Glutamatergic neuron (in vitro differentiated cells): ENCODE measurements at regions not wholly inside any gene's neighbourhood (a gene's known extent, or its start where the extent isn't known, plus 50 kb on each side); places are given as distances from the start of the nearest gene placed in this dataset.

Source experiments
- DNase-seq: peaks from one replicate; pipeline ENCODE4 v3.0.0; 2022
- H3K27ac Mint-ChIP-seq: one replicate; pipeline ENCODE4 v1.8.0; 2020; ENCODE audit warnings: mild to moderate bottlenecking, mixed read lengths, inconsistent platforms; ENCODE audit not compliant: unreplicated experiment
- H3K27me3 Mint-ChIP-seq: one replicate; pipeline ENCODE4 v1.8.0; 2020; ENCODE audit warnings: mild to moderate bottlenecking, moderate library complexity, mixed read lengths, inconsistent platforms; ENCODE audit not compliant: unreplicated experiment
- H3K36me3 Mint-ChIP-seq: one replicate; pipeline ENCODE4 v1.8.0; 2020; ENCODE audit warnings: mild to moderate bottlenecking, mixed read lengths, inconsistent platforms; ENCODE audit not compliant: unreplicated experiment
- H3K4me1 Mint-ChIP-seq: one replicate; pipeline ENCODE4 v1.8.0; 2020; ENCODE audit warnings: mild to moderate bottlenecking, low read depth, mixed read lengths, inconsistent platforms; ENCODE audit not compliant: unreplicated experiment
- H3K4me3 Mint-ChIP-seq: one replicate; pipeline ENCODE4 v1.8.0; 2020; ENCODE audit warnings: mild to moderate bottlenecking, mixed read lengths, inconsistent platforms; ENCODE audit not compliant: unreplicated experiment
- H3K9me3 Mint-ChIP-seq: one replicate; pipeline ENCODE4 v1.8.0; 2020; ENCODE audit warnings: mild to moderate bottlenecking, moderate library complexity, mixed read lengths, inconsistent platforms; ENCODE audit not compliant: unreplicated experiment
- TF ChIP-seq, protein P1 (sequence below): fragments of 200-600 bp; sonication (generic); IDR thresholded peaks from one replicate; pipeline ENCODE4 v1.5.0; 2021; ENCODE audit not compliant: partially characterized antibody, unreplicated experiment

DNA sequence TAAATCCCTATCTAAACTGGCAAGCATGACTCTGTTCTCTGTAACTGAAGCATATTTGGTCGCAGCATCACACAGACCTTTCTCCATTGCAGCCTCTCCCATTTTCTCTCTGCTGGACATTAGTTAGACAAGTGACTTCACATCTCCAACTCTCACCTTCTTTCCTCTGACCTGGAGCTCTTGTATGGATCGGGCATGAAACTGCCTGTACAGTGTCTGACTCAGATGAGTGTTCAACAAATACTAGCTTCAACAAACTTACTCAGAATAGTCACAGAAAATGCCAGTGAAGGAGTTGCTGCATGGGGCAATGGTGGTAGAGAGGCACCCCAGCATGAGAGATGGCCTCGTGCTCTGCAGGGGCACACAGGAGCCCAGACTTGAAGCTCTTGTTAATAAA lies 104.7 kb upstream of the COPS8 start:
- Mint-ChIP-seq H3K27ac (no peak overlapping the region), H3K4me1 (peaks cover 6% of the 10 kb centered on the region), H3K27me3 (peaks cover 2% of the 10 kb centered on the region), H3K9me3 (peaks cover 3% of the 10 kb centered on the region), H3K36me3 (peaks cover 9% of the 10 kb centered on the region), H3K4me3 (no peak overlapping the region)
- TF ChIP-seq, protein P1, sequence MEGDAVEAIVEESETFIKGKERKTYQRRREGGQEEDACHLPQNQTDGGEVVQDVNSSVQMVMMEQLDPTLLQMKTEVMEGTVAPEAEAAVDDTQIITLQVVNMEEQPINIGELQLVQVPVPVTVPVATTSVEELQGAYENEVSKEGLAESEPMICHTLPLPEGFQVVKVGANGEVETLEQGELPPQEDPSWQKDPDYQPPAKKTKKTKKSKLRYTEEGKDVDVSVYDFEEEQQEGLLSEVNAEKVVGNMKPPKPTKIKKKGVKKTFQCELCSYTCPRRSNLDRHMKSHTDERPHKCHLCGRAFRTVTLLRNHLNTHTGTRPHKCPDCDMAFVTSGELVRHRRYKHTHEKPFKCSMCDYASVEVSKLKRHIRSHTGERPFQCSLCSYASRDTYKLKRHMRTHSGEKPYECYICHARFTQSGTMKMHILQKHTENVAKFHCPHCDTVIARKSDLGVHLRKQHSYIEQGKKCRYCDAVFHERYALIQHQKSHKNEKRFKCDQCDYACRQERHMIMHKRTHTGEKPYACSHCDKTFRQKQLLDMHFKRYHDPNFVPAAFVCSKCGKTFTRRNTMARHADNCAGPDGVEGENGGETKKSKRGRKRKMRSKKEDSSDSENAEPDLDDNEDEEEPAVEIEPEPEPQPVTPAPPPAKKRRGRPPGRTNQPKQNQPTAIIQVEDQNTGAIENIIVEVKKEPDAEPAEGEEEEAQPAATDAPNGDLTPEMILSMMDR, result no peak
- DNase-seq, result no peak

DNA sequence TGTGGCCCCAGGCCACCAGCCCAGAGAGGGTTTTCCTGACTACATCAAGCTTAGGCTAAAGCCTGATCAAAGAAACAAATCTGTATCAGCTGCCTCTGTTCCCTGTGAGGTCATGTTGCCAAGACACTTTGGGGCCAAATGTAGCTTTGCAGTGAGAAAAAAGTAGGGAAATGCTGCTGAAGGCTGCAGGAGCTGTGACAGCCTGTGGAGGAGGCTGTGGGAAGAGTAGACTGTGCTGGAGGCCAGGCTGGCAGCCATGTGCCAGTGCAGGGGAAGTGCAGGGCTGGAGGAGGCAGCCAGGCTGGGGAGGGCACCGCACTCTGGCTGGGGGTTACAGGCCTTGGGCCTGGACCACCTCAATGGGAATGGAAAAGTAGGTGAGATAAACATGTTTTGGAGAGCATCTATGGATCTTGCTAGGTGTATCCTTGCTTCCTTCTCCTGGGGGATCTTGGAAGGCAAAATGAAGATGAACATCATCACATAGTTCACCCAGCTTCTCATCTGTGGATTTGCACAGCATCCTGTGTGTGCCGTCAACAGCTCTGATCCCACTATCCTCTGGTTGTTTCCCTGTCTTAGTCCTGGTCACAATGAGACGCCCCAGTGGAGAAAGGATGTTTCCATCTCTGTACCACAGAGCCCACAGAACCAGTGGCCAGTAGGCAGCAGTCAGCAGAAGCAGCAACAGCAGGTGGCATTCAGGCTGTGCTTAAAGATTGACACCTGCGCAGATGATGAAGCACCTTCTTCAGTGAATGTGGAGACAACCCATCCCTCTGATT lies 103.8 kb upstream of the COPS8 start:
- Mint-ChIP-seq H3K9me3 (peaks cover 3% of the 10 kb centered on the region), H3K27me3 (peaks cover 2% of the 10 kb centered on the region), H3K36me3 (peaks cover 9% of the 10 kb centered on the region), H3K27ac (no peak overlapping the region), H3K4me1 (peaks cover 6% of the 10 kb centered on the region), H3K4me3 (no peak overlapping the region)
- DNase-seq, result no peak
- TF ChIP-seq, protein P1, result no peak

DNA sequence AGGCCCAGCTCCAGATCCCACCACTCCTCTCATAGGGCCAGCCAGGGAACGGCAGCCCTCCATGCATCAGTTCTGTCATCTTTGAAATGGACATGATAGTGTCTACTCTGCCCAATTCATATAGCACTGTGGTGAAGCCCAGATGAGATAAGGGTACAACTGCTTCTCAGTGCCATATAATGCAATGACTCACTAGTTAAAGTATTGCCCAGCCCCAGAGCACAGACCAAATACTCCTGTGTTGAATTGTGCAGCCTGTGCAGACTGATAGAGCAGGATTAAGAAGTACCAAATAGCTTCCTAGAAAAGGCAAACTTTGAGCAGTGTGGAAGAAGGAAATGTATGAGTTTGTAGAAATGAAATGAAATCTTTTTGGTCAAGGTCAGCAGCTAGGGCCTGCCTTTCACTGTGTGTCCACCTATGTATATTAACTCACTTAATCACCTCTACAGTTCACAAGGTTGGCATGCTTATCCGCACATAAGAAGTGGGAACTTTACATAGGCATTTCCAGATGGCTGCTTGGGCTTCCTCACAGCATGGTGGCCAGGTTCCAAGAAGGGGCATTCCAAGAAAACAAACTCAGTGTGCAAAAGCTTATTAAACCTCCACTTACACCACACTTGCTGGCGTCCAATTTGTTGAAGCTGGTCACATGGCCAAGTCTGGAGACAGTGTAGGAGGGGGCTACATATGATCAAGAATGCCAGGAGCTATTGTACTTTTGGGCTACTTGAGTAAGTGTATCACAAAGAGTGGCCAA lies 102.8 kb upstream of the COPS8 start:
- Mint-ChIP-seq H3K9me3 (no peaks in the 10 kb centered on the region), H3K27ac (no peak overlapping the region), H3K27me3 (peaks cover 2% of the 10 kb centered on the region), H3K4me1 (no peaks in the 10 kb centered on the region), H3K36me3 (peaks cover 9% of the 10 kb centered on the region), H3K4me3 (no peak overlapping the region)
- TF ChIP-seq, protein P1, result no peak
- no peak for DNase-seq

DNA sequence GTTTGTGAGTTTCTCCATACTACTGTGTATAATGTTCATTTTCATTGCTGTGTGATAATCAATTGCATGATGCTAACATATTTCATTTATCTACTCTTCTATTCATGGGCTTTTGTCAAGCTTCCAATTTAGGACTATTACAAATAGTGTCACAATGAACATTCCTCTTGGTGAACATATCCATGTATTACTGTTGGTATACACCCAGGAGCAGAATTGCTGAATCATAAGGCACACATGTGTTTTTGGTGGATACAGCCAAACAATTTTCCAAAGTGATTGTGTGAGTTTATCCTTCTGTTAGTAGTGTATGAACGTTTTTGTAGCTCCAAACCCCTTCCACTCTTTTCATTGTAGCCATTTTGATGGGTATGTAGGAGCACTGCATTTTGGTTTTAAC lies 101.6 kb upstream of the COPS8 start:
- Mint-ChIP-seq H3K9me3 (no peaks in the 10 kb centered on the region), H3K36me3 (peaks cover 9% of the 10 kb centered on the region), H3K4me1 (peaks cover 4% of the 10 kb centered on the region), H3K27me3 (peaks cover 2% of the 10 kb centered on the region), H3K27ac (no peak overlapping the region), H3K4me3 (no peak overlapping the region)
- TF ChIP-seq, protein P1, result no peak
- DNase-seq, result no peak
